HepG2 (cell line): ENCODE measurements at regions not wholly inside any gene's neighbourhood (a gene's known extent, or its start where the extent isn't known, plus 50 kb on each side); places are given as distances from the start of the nearest gene placed in this dataset.

ENCODE experiments used
- ATAC-seq: fragments of 200-7000 bp; cut with Tn5 transposase; 3 replicates; pipeline ENCODE4 v1.9.1; 2020; ENCODE audit warnings: mild to moderate bottlenecking, moderate library complexity
- BruUV-seq: library from RNA; stranded (reverse); fragments of 400-500 nt; replicated peaks from 2 replicates; lab custom pipeline; 2021; lab: Mats Ljungman, UMichigan
- CTCF ChIA-PET: fragments of 300-600 bp; formaldehyde crosslinking; extraction: SDS; loops from one replicate; lab custom pipeline; 2021; ENCODE audit warnings: low total read pairs, inconsistent platforms, low intra/inter-chr PET ratio; lab: Yijun Ruan, JAX
- POLR2A ChIA-PET: fragments of 350-600 bp; sonication (Branson Sonifier 250); formaldehyde crosslinking; loops from one replicate; lab custom pipeline; 2020; ENCODE audit warnings: antibody characterized with exemption, inconsistent platforms; lab: Yijun Ruan, JAX
- DNase-seq: peaks from one replicate; pipeline ENCODE4 v3.0.0-alpha.2; 2015; ENCODE audit warnings: low spot score
- FAIRE-seq: peaks from 3 replicates; lab custom pipeline; 2011; peaks lifted over from hg19 to GRCh38; lab: Jason Lieb, UNC
- H2AFZ ChIP-seq: one replicate; pipeline ENCODE4 v1.6.1; 2011; ENCODE audit warnings: low read length, inconsistent platforms
- H3K27ac ChIP-seq: fragments of 300-600 bp; 3 replicates; pipeline ENCODE4 v1.8.0; 2011; ENCODE audit warnings: mixed run types, mild to moderate bottlenecking, mixed read lengths, low read length, inconsistent platforms; ENCODE audit not compliant: insufficient read depth; ENCODE audit errors: extremely low read length
- H3K27me3 ChIP-seq, 2 experiments: fragments of 200-600 bp in 1 of 2; 2 replicates in 1 of 2; 3 replicates in 1 of 2; pipeline versions ENCODE4 v1.6.0 to v1.8.0; 2011; ENCODE audit warnings: low read length in 2 of 2, mild to moderate bottlenecking in 2 of 2, moderate library complexity in 2 of 2, inconsistent platforms in 1 of 2; ENCODE audit not compliant: insufficient read depth in 2 of 2, control insufficient read depth in 1 of 2
- H3K36me3 ChIP-seq, 2 experiments: fragments of 200-600 bp in 1 of 2; replicated peaks in 1 of 2; 2 replicates in 1 of 2; 3 replicates in 1 of 2; pipeline versions ENCODE4 v1.5.1 to v1.8.0; 2011; ENCODE audit warnings: low read length in 2 of 2, inconsistent platforms in 1 of 2; ENCODE audit not compliant: insufficient read depth in 2 of 2, control insufficient read depth in 1 of 2
- H3K4me1 ChIP-seq: 2 replicates; pipeline ENCODE4 v1.5.1; 2012; ENCODE audit warnings: low read length, inconsistent platforms; ENCODE audit not compliant: insufficient read depth
- H3K4me2 ChIP-seq: 2 replicates; pipeline ENCODE4 v1.6.0; 2011; ENCODE audit warnings: low read depth, low read length, inconsistent platforms
- H3K4me3 ChIP-seq, 3 experiments: fragments of 200-600 bp in 1 of 3; sonication (generic), shearing (Covaris generic) in 1 of 3; replicated peaks in 1 of 3; 2 replicates each; pipeline ENCODE4 v1.5.1; 2011 to 2016; ENCODE audit warnings: low read length in 3 of 3, inconsistent platforms in 2 of 3, low read depth in 2 of 3, mild to moderate bottlenecking in 2 of 3, control low read depth in 1 of 3, mixed read lengths in 1 of 3; ENCODE audit not compliant: insufficient read depth in 1 of 3
- H3K79me2 ChIP-seq: one replicate; pipeline ENCODE4 v1.6.1; 2011; ENCODE audit warnings: low read length, inconsistent platforms; ENCODE audit not compliant: insufficient read depth
- H3K9ac ChIP-seq: 2 replicates; pipeline ENCODE4 v1.6.0; 2011; ENCODE audit warnings: mild to moderate bottlenecking, low read depth, low read length, inconsistent platforms; ENCODE audit not compliant: insufficient read depth
- H3K9me3 ChIP-seq: 2 replicates; pipeline ENCODE4 v1.5.1; 2012; ENCODE audit warnings: mild to moderate bottlenecking, low read length
- H4K20me1 ChIP-seq: 2 replicates; pipeline ENCODE4 v1.6.0; 2011; ENCODE audit warnings: inconsistent platforms, mild to moderate bottlenecking, low read length, moderate library complexity; ENCODE audit not compliant: insufficient read depth
- ATRX ChIP-seq: sonication (generic); formaldehyde crosslinking; IDR thresholded peaks from 2 replicates; pipeline ENCODE4 v1.4.0; 2020; ENCODE audit warnings: missing genetic modification reagents, borderline replicate concordance
- CREB1 ChIP-seq, 2 experiments: fragments of 450-650 bp in 1 of 2; IDR thresholded peaks; 2 replicates each; pipeline ENCODE4 v1.6.1; 2016 to 2017; ENCODE audit warnings: control low read depth in 1 of 2, mild to moderate bottlenecking in 1 of 2, missing compliant biosample characterization in 1 of 2, missing genetic modification characterization in 1 of 2
- ISL2 ChIP-seq: sonication (generic); formaldehyde crosslinking; IDR thresholded peaks from 2 replicates; pipeline ENCODE4 v1.5.0; 2020; ENCODE audit warnings: missing genetic modification reagents
- MZF1 ChIP-seq: sonication (generic); formaldehyde crosslinking; IDR thresholded peaks from 2 replicates; pipeline ENCODE4 v1.8.1; 2023; ENCODE audit warnings: mild to moderate bottlenecking, missing genetic modification reagents, borderline replicate concordance
- NR3C1 ChIP-seq: sonication (generic); formaldehyde crosslinking; IDR thresholded peaks from 2 replicates; pipeline ENCODE4 v1.4.0; 2020; ENCODE audit warnings: missing genetic modification reagents
- SP140L ChIP-seq: sonication (generic); formaldehyde crosslinking; IDR thresholded peaks from 2 replicates; pipeline ENCODE4 v1.4.0; 2020; ENCODE audit warnings: missing genetic modification reagents, borderline replicate concordance
- YEATS4 ChIP-seq: sonication (generic); formaldehyde crosslinking; IDR thresholded peaks from 2 replicates; pipeline ENCODE4 v1.4.0; 2020; ENCODE audit warnings: missing genetic modification reagents, borderline replicate concordance
- ZNF775 ChIP-seq: sonication (generic); formaldehyde crosslinking; IDR thresholded peaks from 2 replicates; pipeline ENCODE4 v1.4.0; 2020; ENCODE audit warnings: missing genetic modification reagents, mild to moderate bottlenecking, moderate library complexity, borderline replicate concordance
- WGBS: methylation state at CpG from one replicate; pipeline ENCODE4 v1.1.6; 2017; ENCODE audit warnings: low lambda C conversion rate; 5-methylcytosine and 5-hydroxymethylcytosine counted together
- in situ Hi-C: cut with HindIII; loops from 2 replicates; pipeline ENCODE4 v1.10.0; 2017; ENCODE audit warnings: low pct_unique_long_range_greater_than_20kb; ENCODE audit not compliant: extremely low pct_ligation_motif_present
- intact Hi-C: fragments of 100-400 bp; cut with micrococcal nuclease; formaldehyde crosslinking; loops from one replicate; pipeline ENCODE4 v1.10.0; 2022; ENCODE audit not compliant: unreplicated experiment
- TF ChIP-seq, protein P1 (sequence below): sonication (generic); formaldehyde crosslinking; IDR thresholded peaks from 2 replicates; pipeline ENCODE4 v1.4.0; 2020; ENCODE audit warnings: missing genetic modification reagents
- TF ChIP-seq, protein P2 (sequence below), 2 experiments: sonication (generic) in 1 of 2; formaldehyde crosslinking in 1 of 2; IDR thresholded peaks; 2 replicates each; pipeline versions ENCODE4 v1.4.0 to v1.6.1; 2016 to 2020; ENCODE audit warnings: borderline replicate concordance in 1 of 2, low read depth in 1 of 2, mild to moderate bottlenecking in 1 of 2, missing genetic modification reagents in 1 of 2

DNA sequence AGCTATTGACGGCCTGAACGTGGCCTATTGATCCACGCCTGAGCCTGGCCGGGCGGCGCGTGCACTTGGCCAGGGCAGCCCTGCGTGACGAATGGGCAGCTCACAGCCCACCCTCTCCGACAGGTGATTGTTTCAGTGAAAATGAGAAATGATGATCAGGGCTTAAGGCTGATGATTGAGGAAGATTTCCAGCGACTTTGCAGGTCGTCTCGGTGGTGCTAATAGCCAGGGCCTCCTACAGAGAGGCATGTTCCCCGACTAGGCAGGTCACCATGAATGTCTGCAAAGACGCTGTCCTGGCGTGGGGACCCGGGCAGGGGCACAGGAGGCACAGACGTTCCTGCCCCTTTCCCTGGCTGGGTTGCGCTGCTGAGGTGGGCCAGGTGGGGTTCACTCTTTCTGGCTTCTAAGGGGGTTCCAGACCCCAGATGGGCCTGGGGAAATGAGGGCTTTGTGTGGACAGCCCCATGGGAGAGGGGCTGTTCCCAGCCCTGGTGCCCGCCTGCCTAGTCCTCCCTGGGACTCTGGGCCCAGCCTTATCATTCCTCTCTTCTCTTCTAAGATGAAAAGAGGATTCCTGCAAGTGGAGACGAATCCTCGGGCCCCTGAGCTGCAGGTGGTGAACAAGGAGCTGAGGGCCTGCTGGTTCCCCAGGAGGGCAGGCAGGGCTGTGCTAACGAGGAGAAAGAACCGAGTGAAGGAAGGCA, 157.4 kb downstream of the KIF26A start (continued):
- TF ChIP-seq, protein P1, sequence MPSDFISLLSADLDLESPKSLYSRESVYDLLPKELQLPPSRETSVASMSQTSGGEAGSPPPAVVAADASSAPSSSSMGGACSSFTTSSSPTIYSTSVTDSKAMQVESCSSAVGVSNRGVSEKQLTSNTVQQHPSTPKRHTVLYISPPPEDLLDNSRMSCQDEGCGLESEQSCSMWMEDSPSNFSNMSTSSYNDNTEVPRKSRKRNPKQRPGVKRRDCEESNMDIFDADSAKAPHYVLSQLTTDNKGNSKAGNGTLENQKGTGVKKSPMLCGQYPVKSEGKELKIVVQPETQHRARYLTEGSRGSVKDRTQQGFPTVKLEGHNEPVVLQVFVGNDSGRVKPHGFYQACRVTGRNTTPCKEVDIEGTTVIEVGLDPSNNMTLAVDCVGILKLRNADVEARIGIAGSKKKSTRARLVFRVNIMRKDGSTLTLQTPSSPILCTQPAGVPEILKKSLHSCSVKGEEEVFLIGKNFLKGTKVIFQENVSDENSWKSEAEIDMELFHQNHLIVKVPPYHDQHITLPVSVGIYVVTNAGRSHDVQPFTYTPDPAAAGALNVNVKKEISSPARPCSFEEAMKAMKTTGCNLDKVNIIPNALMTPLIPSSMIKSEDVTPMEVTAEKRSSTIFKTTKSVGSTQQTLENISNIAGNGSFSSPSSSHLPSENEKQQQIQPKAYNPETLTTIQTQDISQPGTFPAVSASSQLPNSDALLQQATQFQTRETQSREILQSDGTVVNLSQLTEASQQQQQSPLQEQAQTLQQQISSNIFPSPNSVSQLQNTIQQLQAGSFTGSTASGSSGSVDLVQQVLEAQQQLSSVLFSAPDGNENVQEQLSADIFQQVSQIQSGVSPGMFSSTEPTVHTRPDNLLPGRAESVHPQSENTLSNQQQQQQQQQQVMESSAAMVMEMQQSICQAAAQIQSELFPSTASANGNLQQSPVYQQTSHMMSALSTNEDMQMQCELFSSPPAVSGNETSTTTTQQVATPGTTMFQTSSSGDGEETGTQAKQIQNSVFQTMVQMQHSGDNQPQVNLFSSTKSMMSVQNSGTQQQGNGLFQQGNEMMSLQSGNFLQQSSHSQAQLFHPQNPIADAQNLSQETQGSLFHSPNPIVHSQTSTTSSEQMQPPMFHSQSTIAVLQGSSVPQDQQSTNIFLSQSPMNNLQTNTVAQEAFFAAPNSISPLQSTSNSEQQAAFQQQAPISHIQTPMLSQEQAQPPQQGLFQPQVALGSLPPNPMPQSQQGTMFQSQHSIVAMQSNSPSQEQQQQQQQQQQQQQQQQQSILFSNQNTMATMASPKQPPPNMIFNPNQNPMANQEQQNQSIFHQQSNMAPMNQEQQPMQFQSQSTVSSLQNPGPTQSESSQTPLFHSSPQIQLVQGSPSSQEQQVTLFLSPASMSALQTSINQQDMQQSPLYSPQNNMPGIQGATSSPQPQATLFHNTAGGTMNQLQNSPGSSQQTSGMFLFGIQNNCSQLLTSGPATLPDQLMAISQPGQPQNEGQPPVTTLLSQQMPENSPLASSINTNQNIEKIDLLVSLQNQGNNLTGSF (CRISPR knock-in tag), result no peak
- TF ChIP-seq CREB1 (IDR thresholded peaks at IDR 0.05) (no peak), CREB1 (CRISPR knock-in tag; IDR thresholded peaks at IDR 0.05) (no peak), ISL2 (CRISPR knock-in tag) (no peak), ATRX (no peak), NR3C1 (no peak)

DNA sequence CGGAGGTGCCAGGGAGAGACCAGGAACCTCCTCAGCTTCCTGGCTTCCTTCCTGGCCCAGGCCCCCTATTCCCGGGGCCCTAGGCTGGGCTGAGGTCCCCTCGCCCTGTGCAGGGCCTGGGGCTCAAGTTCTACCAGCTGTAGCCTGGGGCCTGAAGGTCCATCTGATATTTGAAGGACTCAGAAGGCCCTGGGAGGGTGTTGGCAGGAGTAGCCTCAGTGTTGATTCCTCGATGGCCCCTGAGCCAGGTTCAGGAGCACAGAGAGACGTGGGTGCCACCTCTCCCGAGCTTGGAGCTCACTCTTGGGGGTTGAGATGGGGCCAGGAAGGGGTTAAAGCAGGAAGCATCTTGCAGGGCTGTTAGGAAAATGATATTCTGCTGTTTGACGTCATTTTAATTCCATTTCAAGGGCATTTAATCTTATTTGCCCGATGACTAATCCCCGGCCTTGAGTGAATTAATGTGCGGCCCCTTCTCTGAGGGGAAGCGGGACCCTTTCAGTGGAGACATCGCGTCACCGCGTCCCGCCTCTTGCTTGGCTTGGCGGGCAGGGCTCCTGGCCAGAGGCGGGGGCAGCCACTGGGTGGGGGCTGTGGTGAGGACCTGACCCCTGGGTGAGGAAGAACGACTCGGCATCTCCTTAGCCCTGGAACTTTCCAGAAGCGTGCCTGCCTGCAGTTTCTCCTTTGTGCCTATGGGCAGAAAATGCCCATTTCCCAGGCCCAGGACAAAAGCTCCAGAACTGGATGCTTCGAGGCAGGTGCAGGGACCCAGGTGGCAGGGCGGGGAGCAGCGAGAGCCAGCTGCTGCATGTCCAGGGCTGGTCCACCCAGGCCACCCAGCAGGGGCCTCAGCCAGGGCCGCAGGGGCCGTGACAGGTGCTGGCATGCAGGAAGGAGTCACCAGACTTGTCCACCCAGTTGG, 158.3 kb downstream of the KIF26A start:
- POLR2A ChIA-PET, result no interaction called here
- TF ChIP-seq, protein P2, sequence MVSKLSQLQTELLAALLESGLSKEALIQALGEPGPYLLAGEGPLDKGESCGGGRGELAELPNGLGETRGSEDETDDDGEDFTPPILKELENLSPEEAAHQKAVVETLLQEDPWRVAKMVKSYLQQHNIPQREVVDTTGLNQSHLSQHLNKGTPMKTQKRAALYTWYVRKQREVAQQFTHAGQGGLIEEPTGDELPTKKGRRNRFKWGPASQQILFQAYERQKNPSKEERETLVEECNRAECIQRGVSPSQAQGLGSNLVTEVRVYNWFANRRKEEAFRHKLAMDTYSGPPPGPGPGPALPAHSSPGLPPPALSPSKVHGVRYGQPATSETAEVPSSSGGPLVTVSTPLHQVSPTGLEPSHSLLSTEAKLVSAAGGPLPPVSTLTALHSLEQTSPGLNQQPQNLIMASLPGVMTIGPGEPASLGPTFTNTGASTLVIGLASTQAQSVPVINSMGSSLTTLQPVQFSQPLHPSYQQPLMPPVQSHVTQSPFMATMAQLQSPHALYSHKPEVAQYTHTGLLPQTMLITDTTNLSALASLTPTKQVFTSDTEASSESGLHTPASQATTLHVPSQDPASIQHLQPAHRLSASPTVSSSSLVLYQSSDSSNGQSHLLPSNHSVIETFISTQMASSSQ (IDR thresholded peaks at IDR 0.05; ENCODE audit: low read depth), result no peak
- TF ChIP-seq, protein P2 (CRISPR knock-in tag; IDR thresholded peaks at IDR 0.05; ENCODE audit: borderline replicate concordance), result no peak
- TF ChIP-seq SP140L (CRISPR knock-in tag), result no peak
- TF ChIP-seq MZF1, result no peak
- 0 out of 2 replicates have a peak, but pooled peaks have one; percentile 35 for TF ChIP-seq CREB1 (IDR thresholded peaks at IDR 0.05)
- TF ChIP-seq CREB1 (CRISPR knock-in tag; IDR thresholded peaks at IDR 0.05), result no peak
- no peak for TF ChIP-seq ZNF775
- no peak for TF ChIP-seq YEATS4 (CRISPR knock-in tag)

More for the DNA sequence above, 158.3 kb downstream of the KIF26A start:
- H3K9me3 ChIP-seq, result no peaks in the 10 kb centered on the region; the same call in 1 of the 2 replicates
- WGBS, result 1% methylated on average over 11 of the region's 26 CpGs
- CTCF ChIA-PET, result no interaction called here
- H2AFZ ChIP-seq, result no peak overlapping the region
- intact Hi-C loops, result no loop called here
- H3K9ac ChIP-seq, result no peak overlapping the region
- H3K27ac ChIP-seq, result no peak overlapping the region
- no peaks in the 10 kb centered on the region for H4K20me1 ChIP-seq
- H3K79me2 ChIP-seq, result no peaks in the 10 kb centered on the region
- peaks cover 4 to 16% of the 10 kb centered on the region in 2 experiments; a peak in 2 of 5 replicates for H3K27me3 ChIP-seq
- H3K36me3 ChIP-seq, result no peaks in the 10 kb centered on the region
- H3K4me3 ChIP-seq, result no peak overlapping the region
- no peak for ATAC-seq
- DNase-seq, result no peak
- in situ Hi-C loops, result no loop called here
- no peak overlapping the region for H3K4me2 ChIP-seq
- FAIRE-seq, result no peak
- BruUV-seq, result no TSS peak
- no peaks in the 10 kb centered on the region for H3K4me1 ChIP-seq
